Limb (tissue), 2 donors: ENCODE measurements at regions not wholly inside any gene's neighbourhood (a gene's known extent, or its start where the extent isn't known, plus 50 kb on each side); places are given as distances from the start of the nearest gene placed in this dataset.
"Not testable (repeated sequence)": the region's sequence is repeated elsewhere in the genome, so short reads cannot be mapped to it uniquely, and the experiment has no call there.

Source experiments
- DNase-seq, 2 donors: peaks; one replicate each; pipeline ENCODE4 v3.0.0-alpha.2; 2016; ENCODE audit errors: extremely low spot score in 2 of 2

- peak; percentile 45 to 67 for DNase-seq
Measured at GRCh38 chr5:158451993-158452672, 593.2 kb upstream of the CLINT1 start.

GRCh38 chr5:158451203-158451992 lies 592.5 kb upstream of the CLINT1 start:
- peak in 1 of 2 donors; percentile 72 for DNase-seq

GRCh38 chr5:158450751-158451171 lies 591.8 kb upstream of the CLINT1 start:
- DNase-seq = no peak

GRCh38 chr5:158446761-158447160 lies 587.8 kb upstream of the CLINT1 start:
- DNase-seq = not testable (repeated sequence)

GRCh38 chr5:158439204-158439603 lies 580.3 kb upstream of the CLINT1 start:
- DNase-seq = not testable (repeated sequence)

- no peak for DNase-seq
Measured at GRCh38 chr5:158436271-158437065, 577.5 kb upstream of the CLINT1 start.

- DNase-seq = no peak
Measured at GRCh38 chr5:158435161-158435616, 576.2 kb upstream of the CLINT1 start.

- DNase-seq = no peak
Measured at GRCh38 chr5:158434749-158435148, 575.8 kb upstream of the CLINT1 start.

GRCh38 chr5:158433634-158434033 lies 574.7 kb upstream of the CLINT1 start:
- DNase-seq = no peak

GRCh38 chr5:158431369-158432029 lies 572.6 kb upstream of the CLINT1 start:
- no peak for DNase-seq

GRCh38 chr5:158430798-158431167 lies 571.8 kb upstream of the CLINT1 start:
- no peak for DNase-seq

- DNase-seq = no peak
Measured at GRCh38 chr5:158430166-158430797, 571.3 kb upstream of the CLINT1 start.

- DNase-seq = no peak
Measured at GRCh38 chr5:158429564-158429963, 570.6 kb upstream of the CLINT1 start.

- peak in 1 of 2 donors; percentile 80 for DNase-seq
Measured at GRCh38 chr5:158423623-158424200, 564.8 kb upstream of the CLINT1 start.

- DNase-seq = peak; percentile 43 to 59
Measured at GRCh38 chr5:158422653-158423515, 563.9 kb upstream of the CLINT1 start.

GRCh38 chr5:158421319-158421718 lies 562.4 kb upstream of the CLINT1 start:
- no peak for DNase-seq

- no peak for DNase-seq
Measured at GRCh38 chr5:158419186-158419585, 560.2 kb upstream of the CLINT1 start.

GRCh38 chr5:158414780-158415179 lies 555.8 kb upstream of the CLINT1 start:
- no peak for DNase-seq

GRCh38 chr5:158414333-158414762 lies 555.4 kb upstream of the CLINT1 start:
- DNase-seq = no peak
